D341Med (cell line): ENCODE measurements at regions not wholly inside any gene's neighbourhood (a gene's known extent, or its start where the extent isn't known, plus 50 kb on each side); places are given as distances from the start of the nearest gene placed in this dataset.

ENCODE experiments used
- DNase-seq: peaks from one replicate; pipeline ENCODE4 v3.0.0; 2012; ENCODE audit warnings: low spot score

- DNase-seq = no peak
Measured at GRCh38 chr10:29962166-29962850, 97.1 kb downstream of the JCAD start.

- DNase-seq = no peak
Measured at GRCh38 chr10:29961351-29961750, 98.0 kb downstream of the JCAD start.

- DNase-seq = no peak
Measured at GRCh38 chr10:29960261-29960660, 99.1 kb downstream of the JCAD start.

- no peak for DNase-seq
Measured at GRCh38 chr10:29959586-29959985, 99.8 kb downstream of the JCAD start.

GRCh38 chr10:29958440-29958839, 100.9 kb downstream of the JCAD start:
- DNase-seq = no peak

- DNase-seq = no peak
Measured at GRCh38 chr10:29957907-29958331, 101.5 kb downstream of the JCAD start.

GRCh38 chr10:29957236-29957635, 102.2 kb downstream of the JCAD start:
- DNase-seq = no peak

- no peak for DNase-seq
Measured at GRCh38 chr10:29956335-29956924, 103.0 kb downstream of the JCAD start.

- DNase-seq = no peak
Measured at GRCh38 chr10:29955329-29955935, 104.0 kb downstream of the JCAD start.

- DNase-seq = no peak
Measured at GRCh38 chr10:29951441-29951931, 107.9 kb downstream of the JCAD start.

GRCh38 chr10:29950391-29950790, 109.0 kb downstream of the JCAD start:
- DNase-seq = no peak

GRCh38 chr10:29949411-29950011, 109.9 kb downstream of the JCAD start:
- no peak for DNase-seq

GRCh38 chr10:29948881-29949355, 110.5 kb downstream of the JCAD start:
- no peak for DNase-seq

GRCh38 chr10:29947701-29948060, 111.7 kb downstream of the JCAD start:
- no peak for DNase-seq

- DNase-seq = no peak
Measured at GRCh38 chr10:29946953-29947700, 112.3 kb downstream of the JCAD start.

GRCh38 chr10:29946614-29946952, 112.8 kb downstream of the JCAD start:
- DNase-seq = no peak

- no peak for DNase-seq
Measured at GRCh38 chr10:29941476-29941875, 117.9 kb downstream of the JCAD start.

GRCh38 chr10:29932991-29933390, 126.4 kb downstream of the JCAD start:
- DNase-seq = no peak

- DNase-seq = no peak
Measured at GRCh38 chr10:29931833-29932232, 127.6 kb downstream of the JCAD start.

- DNase-seq = no peak
Measured at GRCh38 chr10:29929006-29929405, 130.4 kb downstream of the JCAD start.

GRCh38 chr10:29926693-29927048, 132.7 kb downstream of the JCAD start:
- no peak for DNase-seq
